HG02981 (cell line): ENCODE measurements at regions not wholly inside any gene's neighbourhood (a gene's known extent, or its start where the extent isn't known, plus 50 kb on each side); places are given as distances from the start of the nearest gene placed in this dataset.
"Not testable (repeated sequence)": the region's sequence is repeated elsewhere in the genome, so short reads cannot be mapped to it uniquely, and the experiment has no call there.

Experiments used
- ATAC-seq: cut with Tn5 transposase; IDR thresholded peaks from one replicate; pipeline ENCODE4 v1.9.1; 2021; ENCODE audit warnings: mild to moderate bottlenecking, moderate library complexity; ENCODE audit not compliant: unreplicated experiment

DNA sequence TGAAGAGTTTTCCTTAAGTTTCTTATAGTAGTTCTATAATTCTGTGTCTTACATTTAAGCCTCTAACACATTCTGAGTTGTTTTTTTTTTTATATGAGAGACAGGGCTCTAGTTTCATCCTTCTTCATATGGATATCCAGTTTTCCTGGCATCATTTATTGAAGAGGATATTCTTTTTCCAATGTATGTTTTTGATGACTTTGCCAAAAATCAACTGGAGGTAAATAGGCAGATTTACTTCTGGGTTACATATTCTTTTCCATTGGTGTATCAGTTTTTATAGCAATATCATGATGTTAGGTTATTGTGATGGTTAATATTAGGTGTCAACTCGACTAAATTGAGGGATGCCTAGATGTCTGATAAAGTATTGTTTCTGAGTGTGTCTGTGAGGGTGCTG lies 650.7 kb upstream of the GRID2 start:
- ATAC-seq = no peak

DNA sequence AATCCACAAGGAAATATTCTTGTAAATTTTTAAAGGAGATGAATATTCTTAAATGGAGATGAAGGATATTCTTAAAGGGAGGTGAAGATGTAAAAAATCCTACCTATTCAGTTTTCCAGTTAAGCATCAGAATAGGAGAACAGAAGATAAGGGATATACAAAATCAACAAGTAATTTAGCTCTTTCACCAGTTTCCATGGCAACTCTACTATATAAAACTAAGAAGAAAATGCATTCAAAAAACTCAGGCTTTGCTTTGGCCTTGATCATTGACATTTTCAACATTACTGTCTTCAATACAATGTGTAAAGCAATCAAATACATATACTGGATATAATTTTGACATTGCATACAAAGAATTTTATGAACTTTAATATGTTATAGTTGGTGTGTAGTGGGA lies 622.7 kb upstream of the GRID2 start:
- ATAC-seq = no peak

DNA sequence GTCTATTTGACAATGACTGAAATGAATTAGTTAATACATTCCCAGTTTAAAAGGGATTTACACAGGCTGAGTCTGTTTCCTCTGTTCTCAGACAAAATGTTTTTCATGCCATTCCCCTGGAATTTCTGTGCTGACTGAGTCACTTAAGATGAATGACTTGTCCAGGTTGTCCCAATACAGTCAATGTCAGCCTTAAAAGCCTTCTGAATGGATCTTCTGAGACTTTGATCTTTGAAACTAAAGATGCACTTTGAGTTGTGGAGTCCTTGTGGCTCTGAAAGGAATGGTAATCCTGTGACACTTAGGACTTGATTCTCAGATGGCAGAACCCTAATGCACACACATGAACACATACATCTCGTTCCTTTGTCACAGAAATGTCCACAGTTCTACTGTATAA lies 622.2 kb upstream of the GRID2 start:
- no peak for ATAC-seq

DNA sequence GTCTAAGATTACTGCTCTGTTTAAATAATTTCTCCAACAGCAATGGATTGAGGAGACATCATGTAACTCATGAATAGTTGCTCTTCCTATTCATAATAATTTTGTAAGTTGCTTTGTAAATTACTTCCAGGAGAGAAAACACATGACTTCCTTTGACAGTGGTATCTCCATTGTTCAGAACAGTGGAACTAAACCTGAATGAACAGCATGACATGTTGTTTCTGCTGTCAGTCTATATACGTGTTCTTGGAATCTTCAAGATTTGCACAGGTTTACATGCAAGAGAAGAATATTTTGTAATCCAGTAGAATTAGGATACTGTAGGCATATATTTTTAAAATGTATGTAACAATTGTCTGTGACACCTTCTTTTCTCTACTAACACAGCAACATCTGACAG lies 618.8 kb upstream of the GRID2 start:
- ATAC-seq = no peak

DNA sequence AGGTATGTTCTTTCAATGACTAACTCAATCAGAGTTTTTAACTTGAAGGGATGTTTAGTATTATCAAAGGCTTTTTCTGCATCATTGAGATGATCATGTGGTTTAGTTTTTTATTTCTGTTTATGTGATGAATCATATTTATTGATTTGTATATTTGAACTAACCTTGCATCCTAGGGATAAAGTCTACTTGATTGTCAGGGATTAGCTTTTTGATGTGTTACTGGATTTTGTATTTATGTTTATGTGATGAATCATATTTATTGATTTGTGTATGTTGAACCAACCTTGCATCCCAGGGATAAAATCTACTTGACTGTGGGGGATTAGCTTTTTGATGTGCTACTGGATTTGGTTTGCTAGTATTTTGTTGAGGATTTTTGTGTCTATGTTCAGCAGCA lies 615.4 kb upstream of the GRID2 start:
- no peak for ATAC-seq

DNA sequence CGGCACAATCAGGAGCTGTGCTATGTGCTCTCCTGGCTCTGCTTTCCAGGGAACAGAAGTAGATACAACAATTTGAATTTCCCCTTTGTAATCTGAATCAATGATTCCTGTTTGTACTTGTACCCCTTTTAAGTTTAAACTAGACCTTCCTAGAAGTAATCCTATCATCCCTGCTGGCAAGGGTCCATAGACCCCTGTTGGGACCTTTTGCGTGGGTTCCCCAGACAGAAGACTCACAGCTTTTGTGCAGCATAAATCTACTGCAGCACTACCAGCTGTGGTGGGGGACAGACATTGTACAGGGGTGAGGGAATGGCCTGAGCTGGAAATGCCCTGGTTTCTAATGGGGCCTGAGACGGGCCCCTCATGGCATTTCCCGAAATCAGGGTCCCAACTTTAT lies 604.1 kb upstream of the GRID2 start:
- not testable (repeated sequence) for ATAC-seq

DNA sequence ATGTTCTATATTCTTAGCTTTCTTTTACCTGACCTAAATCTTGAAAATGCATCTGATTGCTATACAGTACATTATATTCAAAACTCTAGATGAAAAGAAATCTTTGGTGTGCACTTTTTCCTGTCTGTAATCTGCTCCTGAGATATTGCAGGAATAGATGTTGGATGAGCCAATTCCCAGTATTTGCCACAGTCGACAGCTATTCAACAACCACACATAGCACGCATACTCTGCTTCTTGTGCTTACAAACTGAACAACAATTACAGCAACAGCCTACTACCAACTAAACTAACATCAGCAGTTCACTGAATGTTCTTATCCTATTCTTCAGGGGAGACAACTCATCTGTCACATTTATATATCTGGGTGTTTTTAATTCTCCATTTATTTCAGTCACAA lies 573.9 kb upstream of the GRID2 start:
- ATAC-seq = no peak

DNA sequence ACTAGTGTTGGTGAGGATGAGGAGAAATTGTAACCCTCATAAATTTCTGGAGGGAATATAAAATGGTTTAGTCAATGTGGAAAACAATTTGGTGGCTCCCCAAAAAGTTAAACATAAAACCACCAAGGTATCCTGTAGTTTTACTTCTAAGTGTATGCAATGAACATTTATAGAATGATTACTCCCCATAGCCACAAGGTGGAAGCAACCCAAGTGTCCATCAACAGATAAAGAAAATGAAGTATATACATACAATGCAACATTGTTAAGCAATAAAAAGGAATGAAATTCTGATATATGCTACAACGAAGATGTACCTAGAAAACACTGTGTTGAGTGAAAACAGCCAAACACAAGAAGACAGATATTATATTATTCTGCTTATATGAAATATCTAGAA lies 569.1 kb upstream of the GRID2 start:
- ATAC-seq = no peak

DNA sequence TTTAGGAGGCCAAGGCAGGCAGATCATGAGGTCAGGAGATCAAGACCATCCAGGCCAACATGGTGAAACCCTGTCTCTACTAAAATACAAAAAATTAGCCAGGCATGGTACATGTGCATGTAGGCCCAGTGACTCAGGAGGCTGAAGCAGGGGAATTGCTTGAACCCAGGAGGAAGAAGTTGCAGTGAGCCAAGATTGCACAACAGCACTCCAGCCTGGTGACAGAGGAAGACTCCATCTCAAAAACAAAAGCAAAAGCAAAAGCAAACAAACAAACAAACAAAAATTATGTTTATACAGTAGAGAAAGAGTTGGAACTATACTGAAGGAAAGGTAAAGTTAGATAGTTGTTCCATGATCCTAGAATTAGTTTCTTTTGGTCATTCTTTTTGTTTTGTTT lies 564.9 kb upstream of the GRID2 start:
- ATAC-seq = not testable (repeated sequence)

DNA sequence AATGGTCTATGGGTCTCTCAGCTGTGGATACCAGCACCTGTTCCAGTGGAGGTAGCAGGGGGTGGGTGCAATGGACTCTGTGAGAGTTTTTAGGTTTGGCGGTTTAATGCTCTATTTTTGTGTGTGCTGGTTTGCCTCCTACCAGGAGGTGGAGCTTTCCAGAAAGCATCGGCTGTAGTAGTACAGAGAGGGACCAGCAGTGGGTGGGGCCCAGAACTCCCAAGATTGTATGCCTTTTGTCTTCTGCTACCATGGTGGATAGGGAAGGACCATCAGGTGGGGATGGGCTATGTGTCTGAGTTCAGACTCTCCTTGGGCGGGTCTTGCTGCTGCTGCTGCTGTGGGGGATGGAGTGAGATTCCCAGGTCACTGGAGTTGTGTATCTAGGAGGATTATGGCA lies 557.2 kb upstream of the GRID2 start:
- no peak for ATAC-seq

DNA sequence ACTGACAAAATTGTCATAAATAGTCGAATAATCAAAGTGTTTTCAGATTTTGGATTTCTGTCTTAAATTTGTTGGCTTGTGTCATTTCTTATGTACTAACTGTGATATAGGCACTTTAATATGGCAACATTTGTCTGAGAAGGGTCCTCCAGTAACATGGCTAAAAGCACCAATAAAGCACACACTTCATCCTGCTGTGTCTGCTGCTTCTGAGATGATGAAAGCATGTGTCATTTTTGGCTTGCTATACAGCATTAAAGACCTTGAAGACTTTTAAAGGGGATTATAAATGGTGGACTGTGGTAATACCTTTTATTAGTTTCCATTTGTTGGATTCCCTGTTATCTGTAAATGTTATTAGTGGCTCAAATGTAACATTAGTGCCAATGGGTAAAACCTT lies 551.8 kb upstream of the GRID2 start:
- ATAC-seq = no peak

DNA sequence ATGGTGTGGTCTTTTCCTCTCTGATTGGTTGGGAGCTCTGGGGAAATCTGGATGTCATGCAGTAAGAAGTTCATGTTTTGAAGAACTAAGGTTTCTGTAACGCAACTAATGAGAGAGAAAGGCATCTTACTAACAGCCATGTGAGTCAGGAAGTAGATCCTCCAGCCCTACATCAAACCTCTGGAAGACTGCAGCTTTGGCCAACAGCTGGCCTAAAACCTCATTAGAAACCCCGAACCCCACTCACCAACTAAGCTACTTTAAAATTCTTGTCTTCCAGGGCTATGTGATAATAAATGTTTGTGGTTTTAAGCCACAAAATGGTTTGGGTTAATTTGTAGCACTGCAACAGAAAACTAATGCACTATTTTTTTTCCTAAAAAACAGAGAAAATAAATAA lies 549.0 kb upstream of the GRID2 start:
- no peak for ATAC-seq

DNA sequence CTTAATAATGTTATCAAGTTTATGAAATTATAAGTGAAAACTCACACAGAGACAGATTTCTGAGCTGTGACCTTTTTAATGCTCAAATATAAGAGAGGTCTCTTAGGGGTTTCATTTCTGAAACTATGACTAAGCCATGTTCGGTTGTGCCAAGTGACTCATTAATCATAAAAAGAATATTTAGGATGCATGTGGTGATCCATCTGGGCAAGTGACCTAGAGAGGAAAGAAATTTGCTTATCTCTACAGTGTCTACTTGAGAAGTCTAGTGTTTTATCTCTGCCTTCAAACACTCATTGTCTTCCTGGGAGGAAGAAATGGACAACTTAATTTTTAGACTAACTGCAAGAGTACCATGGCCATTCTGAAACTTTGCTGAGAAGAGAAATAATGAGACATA lies 545.3 kb upstream of the GRID2 start:
- peak; percentile 66 for ATAC-seq

DNA sequence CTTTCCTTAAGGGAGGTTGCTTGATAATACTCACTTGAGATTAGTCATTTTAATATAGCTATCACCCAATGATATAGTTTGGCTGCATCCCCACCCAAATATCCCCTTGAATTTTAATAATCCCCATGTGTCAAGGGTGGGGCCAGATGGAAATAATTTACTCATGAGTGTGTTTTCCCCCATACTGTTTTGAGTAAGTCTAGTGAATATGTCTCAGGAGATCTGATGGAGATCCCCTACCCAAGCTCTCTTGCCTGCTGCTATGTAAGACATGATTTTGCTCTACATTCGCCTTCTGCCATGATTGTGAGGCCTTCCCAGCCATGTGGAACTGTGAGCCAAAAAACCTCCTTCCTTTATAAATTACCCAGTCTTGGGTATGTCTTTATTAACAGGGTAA lies 539.7 kb upstream of the GRID2 start:
- no peak for ATAC-seq

DNA sequence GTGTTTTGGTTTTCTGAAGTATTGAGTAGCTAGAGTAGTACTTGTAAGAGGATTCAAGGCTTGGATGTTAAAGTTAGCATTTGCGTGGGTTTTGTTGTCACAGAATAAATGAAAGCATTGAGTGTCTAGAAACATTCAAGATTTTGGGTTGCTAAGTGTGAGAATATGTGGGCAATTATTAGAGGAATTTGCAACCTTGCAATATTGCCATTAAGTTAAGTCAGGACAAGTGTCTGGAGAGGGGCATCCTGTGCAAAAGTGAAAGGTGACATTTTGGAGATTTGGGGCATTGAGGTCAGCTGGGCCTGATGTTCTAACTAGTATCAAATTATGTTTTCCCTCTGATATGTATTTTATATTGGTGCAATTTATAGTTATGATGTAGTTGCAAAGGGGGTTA lies 533.9 kb upstream of the GRID2 start:
- ATAC-seq = no peak

DNA sequence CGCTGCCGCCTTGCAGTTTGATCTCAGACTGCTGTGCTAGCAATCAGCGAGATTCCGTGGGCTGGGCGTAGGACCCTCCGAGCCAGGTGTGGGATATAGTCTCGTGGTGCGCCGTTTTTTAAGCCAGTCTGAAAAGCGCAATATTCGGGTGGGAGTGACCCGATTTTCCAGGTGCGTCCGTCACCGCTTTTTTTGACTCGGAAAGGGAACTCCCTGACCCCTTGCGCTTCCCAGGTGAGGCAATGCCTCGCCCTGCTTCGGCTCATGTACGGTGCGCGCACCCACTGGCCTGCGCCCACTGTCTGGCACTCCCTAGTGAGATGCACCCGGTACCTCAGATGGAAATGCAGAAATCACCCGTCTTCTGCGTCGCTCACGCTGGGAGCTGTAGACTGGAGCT lies 512.1 kb upstream of the GRID2 start:
- ATAC-seq = not testable (repeated sequence)

DNA sequence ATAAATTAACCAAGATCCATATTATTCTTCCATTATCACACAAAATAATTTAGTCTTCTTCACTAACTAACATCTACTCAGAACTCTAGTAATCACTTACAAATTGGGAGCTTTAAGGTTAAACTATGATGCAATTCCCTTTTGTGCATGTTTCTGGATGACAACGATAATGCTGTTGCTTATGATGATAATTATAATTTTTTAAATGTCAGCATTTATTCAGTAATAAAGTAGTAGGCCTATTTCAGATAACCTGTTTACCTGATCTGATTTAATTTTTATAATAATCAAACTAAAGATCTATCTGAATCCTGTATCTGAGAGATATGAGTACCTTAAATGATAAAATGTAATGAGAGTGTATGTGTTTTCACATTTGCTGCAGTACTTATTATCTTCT lies 507.8 kb upstream of the GRID2 start:
- ATAC-seq = no peak

DNA sequence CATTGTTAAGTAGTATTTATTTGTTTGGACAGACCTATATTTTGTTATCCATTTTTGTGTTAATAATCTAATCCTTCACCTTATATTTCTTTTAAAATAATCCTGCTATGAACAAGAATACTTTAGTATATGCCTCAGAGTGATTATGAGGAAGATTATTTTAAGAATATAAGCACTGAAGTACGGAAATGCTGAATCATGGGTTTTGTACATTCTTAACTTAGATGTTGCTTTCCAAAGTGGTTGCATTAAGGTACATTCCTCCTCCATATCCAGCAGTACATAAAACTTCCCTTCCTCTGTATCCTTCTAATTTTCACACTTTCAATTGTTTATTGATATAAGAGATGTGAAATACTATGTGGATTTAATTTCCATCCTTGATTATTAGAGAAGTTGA lies 491.4 kb upstream of the GRID2 start:
- no peak for ATAC-seq

DNA sequence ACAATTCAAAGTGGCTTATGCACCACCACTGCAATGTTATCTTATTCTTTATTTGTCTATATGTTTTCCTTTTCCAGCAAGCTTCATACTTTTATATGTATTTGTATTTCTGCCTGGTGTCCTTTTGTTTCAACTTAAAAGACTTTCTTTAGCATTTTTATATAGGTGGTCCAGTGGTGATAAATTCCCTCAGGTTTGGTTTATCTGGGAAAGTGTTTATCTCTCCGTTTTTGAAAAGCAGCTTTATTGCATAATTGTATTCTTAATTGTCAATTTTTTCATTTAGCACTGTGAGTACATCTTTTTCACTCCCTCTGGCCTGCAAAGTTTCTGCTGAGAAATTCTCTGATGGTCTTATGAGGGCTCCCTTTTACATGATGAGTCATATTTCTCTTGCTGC lies 479.0 kb upstream of the GRID2 start:
- no peak for ATAC-seq

DNA sequence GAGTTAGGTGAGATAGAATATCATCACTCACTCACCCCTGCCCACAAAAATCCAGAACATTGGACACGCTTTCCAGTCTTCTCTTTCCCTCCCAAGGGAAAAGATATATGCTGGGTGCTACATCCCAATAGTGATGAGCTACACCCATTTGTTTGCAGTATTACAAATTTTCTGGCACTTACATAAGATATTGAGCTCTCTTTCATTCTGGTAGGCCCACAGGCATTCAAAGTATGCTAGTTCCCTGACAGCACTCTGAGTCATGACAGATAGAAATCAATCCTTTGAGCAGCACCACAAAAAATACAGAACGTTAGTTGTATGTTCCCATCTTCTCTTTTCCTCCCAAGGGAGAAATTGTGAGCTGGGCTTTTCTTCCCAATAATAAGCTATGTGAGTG lies 477.6 kb upstream of the GRID2 start:
- no peak for ATAC-seq

DNA sequence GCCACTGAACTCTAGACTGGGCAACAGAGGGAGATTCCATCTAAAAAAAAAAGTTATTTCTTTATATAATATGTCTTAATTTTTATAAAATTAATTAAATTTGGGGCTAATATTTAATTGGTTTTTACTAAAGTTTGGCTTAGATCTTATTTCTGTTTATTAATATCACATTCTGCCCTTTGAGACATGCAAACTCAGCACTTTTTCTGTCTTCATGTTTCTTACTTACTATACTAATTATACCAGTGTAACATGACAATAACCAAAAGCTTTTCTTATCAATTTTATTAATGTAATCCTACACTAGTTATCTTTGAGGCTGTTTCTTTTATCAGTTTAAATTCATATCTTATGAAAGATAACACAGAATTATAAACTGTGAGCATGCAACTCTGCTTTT lies 475.9 kb upstream of the GRID2 start:
- no peak for ATAC-seq

DNA sequence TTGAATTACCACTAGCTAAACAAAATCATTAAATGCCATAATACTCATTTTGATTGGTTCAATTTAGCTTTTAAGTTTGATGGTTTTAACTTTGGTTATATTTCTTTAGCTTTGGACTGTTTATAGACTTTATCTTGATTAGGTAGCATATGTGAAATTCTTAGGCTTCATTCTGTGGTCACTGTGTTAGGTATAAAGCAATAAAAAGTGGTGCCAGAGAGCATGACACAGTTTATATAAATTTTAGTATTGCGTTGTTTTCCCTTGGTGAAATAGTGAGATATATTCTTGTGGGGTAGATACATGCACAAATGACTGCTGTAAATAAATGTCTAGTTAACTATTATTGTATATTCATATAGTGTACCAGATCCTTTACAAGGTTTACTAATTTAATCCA lies 474.2 kb upstream of the GRID2 start:
- no peak for ATAC-seq

DNA sequence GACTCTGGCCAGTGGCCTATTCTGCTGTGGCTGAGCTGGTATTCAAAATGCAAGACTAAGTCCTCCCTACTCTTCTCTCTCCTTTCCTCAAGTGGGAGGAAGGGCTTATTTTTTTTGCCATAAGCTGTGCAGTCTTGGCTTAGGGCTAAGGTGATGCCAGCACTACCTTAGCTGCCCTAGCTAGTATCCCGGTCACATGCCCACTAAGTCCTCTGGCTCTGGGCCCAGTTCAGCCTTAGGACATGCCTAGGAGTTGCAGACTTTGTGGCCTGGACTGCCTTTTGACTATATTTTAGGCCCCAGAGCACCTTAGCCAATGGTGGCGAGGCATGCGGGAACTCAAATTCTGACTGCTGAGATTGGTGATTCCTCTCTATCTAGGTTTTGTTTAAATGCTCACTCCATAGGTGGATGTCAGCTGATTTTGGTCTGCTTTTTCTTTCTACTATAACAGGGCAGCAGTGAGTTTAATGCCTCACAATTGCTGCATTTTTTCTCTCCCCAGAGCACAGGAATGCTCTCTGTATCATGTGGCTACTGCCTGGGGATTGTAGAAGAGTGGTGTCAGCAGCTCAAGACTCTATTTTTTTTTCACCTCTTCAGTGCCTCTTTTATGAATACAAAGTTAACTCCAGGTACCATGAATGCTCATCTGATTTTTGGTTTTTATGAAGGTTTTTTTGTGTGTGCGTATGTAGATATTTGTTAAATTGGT lies 472.9 kb upstream of the GRID2 start:
- no peak for ATAC-seq
